ENCODE measurements at regions not wholly inside any gene's neighbourhood (a gene's known extent, or its start where the extent isn't known, plus 50 kb on each side); places are given as distances from the start of the nearest gene placed in this dataset.

- DNase-seq (ENCODE audit: low spot score in 2 of 2) = no peak
- TF ChIP-seq CTCF (IDR thresholded peaks at IDR 0.05) = no peak
- no peak for TF ChIP-seq POLR2A (IDR thresholded peaks at IDR 0.05)
- WGBS, 2 donors = 89% methylated on average over 1 of the region's 1 CpG
- intact Hi-C loops (cut with DNase I; ENCODE audit: low total_unique reads) = no loop called here
- no peak overlapping the region for H3K4me3 ChIP-seq (ENCODE audit: low read depth, poor library complexity, severe bottlenecking)
These were observed 551.1 kb downstream of the PLPP3 start for GRCh38 chr1:56028244-56028643.

- no peak overlapping the region for H3K4me3 ChIP-seq (ENCODE audit: low read depth, poor library complexity, severe bottlenecking)
- TF ChIP-seq CTCF (IDR thresholded peaks at IDR 0.05) (no peak), POLR2A (IDR thresholded peaks at IDR 0.05) (no peak)
- intact Hi-C loops (cut with DNase I; ENCODE audit: low total_unique reads) = no loop called here
- no peak for DNase-seq (ENCODE audit: low spot score in 2 of 2)
- WGBS, 2 donors = 88% methylated on average over 3 of the region's 3 CpGs
These were observed 553.4 kb downstream of the PLPP3 start for GRCh38 chr1:56025942-56026341.

GRCh38 chr1:56024155-56024554 is 555.2 kb downstream of the PLPP3 start:
- H3K4me3 ChIP-seq (ENCODE audit: low read depth, poor library complexity, severe bottlenecking) = no peak overlapping the region
- WGBS, 2 donors = 84 to 95% methylated on average over 5 of the region's 5 CpGs
- intact Hi-C loops (cut with DNase I; ENCODE audit: low total_unique reads) = no loop called here
- no peak for DNase-seq (ENCODE audit: low spot score in 2 of 2)
- TF ChIP-seq CTCF (IDR thresholded peaks at IDR 0.05) (no peak), POLR2A (IDR thresholded peaks at IDR 0.05) (no peak)

GRCh38 chr1:56019922-56020321 is 559.4 kb downstream of the PLPP3 start:
- DNase-seq (ENCODE audit: low spot score in 2 of 2) = no peak
- intact Hi-C loops (cut with DNase I; ENCODE audit: low total_unique reads) = no loop called here
- 93 to 94% methylated on average over 2 of the region's 2 CpGs for WGBS, 2 donors
- TF ChIP-seq POLR2A (IDR thresholded peaks at IDR 0.05) = no peak
- no peak for TF ChIP-seq CTCF (IDR thresholded peaks at IDR 0.05)
- H3K4me3 ChIP-seq (ENCODE audit: low read depth, poor library complexity, severe bottlenecking) = no peak overlapping the region

- DNase-seq (ENCODE audit: low spot score in 2 of 2) = no peak
- H3K4me3 ChIP-seq (ENCODE audit: low read depth, poor library complexity, severe bottlenecking) = no peak overlapping the region
- intact Hi-C loops (cut with DNase I; ENCODE audit: low total_unique reads) = no loop called here
- no peak for TF ChIP-seq CTCF (IDR thresholded peaks at IDR 0.05)
These were observed 559.9 kb downstream of the PLPP3 start for GRCh38 chr1:56019472-56019871.

- TF ChIP-seq POLR2A (IDR thresholded peaks at IDR 0.05) (no peak), CTCF (IDR thresholded peaks at IDR 0.05) (no peak)
- H3K4me3 ChIP-seq (ENCODE audit: low read depth, poor library complexity, severe bottlenecking) = no peak overlapping the region
- DNase-seq (ENCODE audit: low spot score in 2 of 2) = no peak
- intact Hi-C loops (cut with DNase I; ENCODE audit: low total_unique reads) = no loop called here
- 79 to 80% methylated on average over 2 of the region's 2 CpGs for WGBS, 2 donors
These were observed 562.0 kb downstream of the PLPP3 start for GRCh38 chr1:56017336-56017735.

Measured in lower leg skin (tissue), 4 donors.